Heart left ventricle (tissue), 13 donors: ENCODE measurements at regions not wholly inside any gene's neighbourhood (a gene's known extent, or its start where the extent isn't known, plus 50 kb on each side); places are given as distances from the start of the nearest gene placed in this dataset.

Experiments
- CTCF ChIP-seq, 12 donors: fragments of 200-600 bp; sonication (generic) in 4 of 12; IDR thresholded peaks; one replicate each; pipeline versions ENCODE4 v1.5.0 to v1.8.0; 2018 to 2022; ENCODE audit warnings: antibody characterized with exemption in 12 of 12, mild to moderate bottlenecking in 5 of 12
- POLR2A ChIP-seq, 2 donors: fragments of 450-650 bp; IDR thresholded peaks; one replicate each; pipeline ENCODE4 v1.6.1; 2017; ENCODE audit warnings: antibody characterized with exemption in 2 of 2, mild to moderate bottlenecking in 2 of 2, moderate library complexity in 2 of 2
- donor health status: ischemic (EF 13 %, LVEDD 7.1; RV severe dilation, severe dysfunction).
- donor health status: DM: no; HTN: yes; CAD: no.
- donor health status: DM: no; HTN: no; CAD: no.
- donor health status: ischemic (EF 25% LVEDD 6.9; RV normal size, moderate dysfunction).
- donor health status: ischemic (EF 25% LVEDD 5.7; RV mildly dilated, moderate dysfunction).
- donor health status: ischemic (EF 35%, LVEDD 5.7; RV mildly dilated, moderate dysfunction).
- donor health status: nonischemic (EF 11% LVEDD 7.7; RV severe dilation, severe dysfunction).
- donor health status: DM: yes; HTN: yes; CAD: no.
- donor health status: PGD.
- donor health status: ischemic (EF 29% LVEDD 5.4; RV normal size, mild dysfunction).
- donor health status: nonischemic (EF 23%, LVEDD 6.1; RV moderate dilation, normal function).

- TF ChIP-seq CTCF (IDR thresholded peaks at IDR 0.05) (no peak), POLR2A (IDR thresholded peaks at IDR 0.05) (no peak)
Observed at GRCh38 chr5:67984546-67984945, 231.0 kb upstream of the PIK3R1 start.
